ENCODE measurements at regions not wholly inside any gene's neighbourhood (a gene's known extent, or its start where the extent isn't known, plus 50 kb on each side); places are given as distances from the start of the nearest gene placed in this dataset.
A peak's percentile ranks its signal among the peaks of the same experiment; 100 is the strongest.
"Not testable (repeated sequence)": the region's sequence is repeated elsewhere in the genome, so short reads cannot be mapped to it uniquely, and the experiment has no call there.

DNA sequence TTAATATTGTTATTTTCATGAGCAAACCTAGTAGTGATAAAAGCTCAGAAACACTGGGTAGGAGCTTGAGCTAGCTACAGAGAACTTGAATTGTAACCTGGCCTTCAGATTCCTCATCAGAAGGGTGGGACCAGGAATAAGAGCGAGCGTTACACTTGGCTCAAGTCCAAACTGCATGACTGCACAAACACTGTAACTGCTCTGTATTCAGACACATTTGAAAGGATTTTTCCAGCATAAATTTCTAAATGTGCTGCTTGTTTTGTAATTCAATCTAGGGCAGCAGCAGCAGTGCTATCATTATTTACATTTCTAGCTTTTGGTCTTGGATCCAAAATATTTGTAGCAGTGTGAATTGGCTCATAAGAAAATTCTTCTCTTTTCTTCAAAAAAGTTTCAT lies 133.0 kb upstream of the TMLHE start:
- peaks cover 3% of the 10 kb centered on the region for H3K4me1 ChIP-seq (ENCODE audit: insufficient read depth, poor library complexity, severe bottlenecking)
- ATAC-seq (ENCODE audit: low read depth) (no peak), DNase-seq (ENCODE audit: low spot score) (no peak)
- no peaks in the 10 kb centered on the region for H3K36me3 ChIP-seq (ENCODE audit: low read depth)
- H3K27me3 ChIP-seq (ENCODE audit: insufficient read depth, poor library complexity, severe bottlenecking) = no peaks in the 10 kb centered on the region
- peaks cover 4% of the 10 kb centered on the region for H3K9me3 ChIP-seq (ENCODE audit: severe bottlenecking)
- no peak overlapping the region for H3K27ac ChIP-seq (ENCODE audit: poor library complexity, severe bottlenecking)
- TF ChIP-seq, protein P1, sequence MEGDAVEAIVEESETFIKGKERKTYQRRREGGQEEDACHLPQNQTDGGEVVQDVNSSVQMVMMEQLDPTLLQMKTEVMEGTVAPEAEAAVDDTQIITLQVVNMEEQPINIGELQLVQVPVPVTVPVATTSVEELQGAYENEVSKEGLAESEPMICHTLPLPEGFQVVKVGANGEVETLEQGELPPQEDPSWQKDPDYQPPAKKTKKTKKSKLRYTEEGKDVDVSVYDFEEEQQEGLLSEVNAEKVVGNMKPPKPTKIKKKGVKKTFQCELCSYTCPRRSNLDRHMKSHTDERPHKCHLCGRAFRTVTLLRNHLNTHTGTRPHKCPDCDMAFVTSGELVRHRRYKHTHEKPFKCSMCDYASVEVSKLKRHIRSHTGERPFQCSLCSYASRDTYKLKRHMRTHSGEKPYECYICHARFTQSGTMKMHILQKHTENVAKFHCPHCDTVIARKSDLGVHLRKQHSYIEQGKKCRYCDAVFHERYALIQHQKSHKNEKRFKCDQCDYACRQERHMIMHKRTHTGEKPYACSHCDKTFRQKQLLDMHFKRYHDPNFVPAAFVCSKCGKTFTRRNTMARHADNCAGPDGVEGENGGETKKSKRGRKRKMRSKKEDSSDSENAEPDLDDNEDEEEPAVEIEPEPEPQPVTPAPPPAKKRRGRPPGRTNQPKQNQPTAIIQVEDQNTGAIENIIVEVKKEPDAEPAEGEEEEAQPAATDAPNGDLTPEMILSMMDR (IDR thresholded peaks at IDR 0.05; ENCODE audit: poor library complexity, severe bottlenecking) = no peak
- no peak overlapping the region for H3K4me3 ChIP-seq (ENCODE audit: severe bottlenecking)

DNA sequence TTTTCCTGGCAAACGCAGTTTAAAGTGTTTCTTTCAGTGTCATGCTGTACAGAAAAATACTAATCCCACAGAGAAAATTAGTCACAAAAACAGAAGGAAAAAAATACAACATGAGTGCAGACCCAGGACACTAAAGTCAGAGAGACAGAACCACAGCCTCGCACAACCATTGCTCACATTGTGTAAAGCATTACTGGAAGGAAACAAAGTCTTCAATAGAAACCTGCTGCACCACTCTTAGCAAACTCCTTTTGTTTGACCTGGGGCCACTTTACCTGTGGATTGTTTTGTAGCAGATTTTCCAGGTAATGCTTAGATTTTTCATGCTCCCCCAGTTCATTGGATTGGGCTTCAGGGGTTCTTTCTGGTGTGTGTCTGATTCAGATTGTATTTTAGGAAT lies 131.8 kb upstream of the TMLHE start:
- Histone ChIP-seq H3K4me3 (ENCODE audit: severe bottlenecking) (no peak overlapping the region), H3K27me3 (ENCODE audit: insufficient read depth, poor library complexity, severe bottlenecking) (no peaks in the 10 kb centered on the region), H3K36me3 (ENCODE audit: low read depth) (no peaks in the 10 kb centered on the region), H3K4me1 (ENCODE audit: insufficient read depth, poor library complexity, severe bottlenecking) (peaks cover 3% of the 10 kb centered on the region), H3K9me3 (ENCODE audit: severe bottlenecking) (peaks cover 4% of the 10 kb centered on the region), H3K27ac (ENCODE audit: poor library complexity, severe bottlenecking) (no peak overlapping the region)
- DNase-seq (ENCODE audit: low spot score) (no peak), ATAC-seq (ENCODE audit: low read depth) (no peak)
- TF ChIP-seq, protein P1 (IDR thresholded peaks at IDR 0.05; ENCODE audit: poor library complexity, severe bottlenecking) = no peak

DNA sequence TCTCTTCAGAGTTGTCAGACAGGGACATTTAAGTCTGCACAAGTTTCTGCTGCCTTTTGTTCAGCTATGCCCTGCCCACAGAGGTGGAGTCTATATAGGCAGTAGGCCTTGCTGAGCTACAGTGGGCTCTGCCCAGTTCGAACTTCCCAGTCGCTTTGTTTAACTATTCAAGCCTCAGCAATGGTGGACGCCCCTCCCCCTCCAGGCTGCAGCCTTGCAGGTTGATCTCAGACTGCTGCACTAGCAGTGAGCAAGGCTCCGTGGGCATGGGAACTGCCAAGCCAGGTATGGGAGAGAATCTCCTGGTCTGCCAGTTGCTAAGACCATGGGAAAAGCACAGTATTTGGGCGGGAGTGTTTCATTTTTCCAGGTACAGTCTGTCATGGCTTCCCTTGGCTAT lies 115.6 kb upstream of the TMLHE start:
- peak; percentile 50 for DNase-seq (ENCODE audit: low spot score)
- not testable (repeated sequence) for H3K27me3 ChIP-seq (ENCODE audit: insufficient read depth, poor library complexity, severe bottlenecking); H3K4me1 ChIP-seq (ENCODE audit: insufficient read depth, poor library complexity, severe bottlenecking); H3K4me3 ChIP-seq (ENCODE audit: severe bottlenecking); ATAC-seq (ENCODE audit: low read depth); H3K27ac ChIP-seq (ENCODE audit: poor library complexity, severe bottlenecking); H3K9me3 ChIP-seq (ENCODE audit: severe bottlenecking); H3K36me3 ChIP-seq (ENCODE audit: low read depth)

DNA sequence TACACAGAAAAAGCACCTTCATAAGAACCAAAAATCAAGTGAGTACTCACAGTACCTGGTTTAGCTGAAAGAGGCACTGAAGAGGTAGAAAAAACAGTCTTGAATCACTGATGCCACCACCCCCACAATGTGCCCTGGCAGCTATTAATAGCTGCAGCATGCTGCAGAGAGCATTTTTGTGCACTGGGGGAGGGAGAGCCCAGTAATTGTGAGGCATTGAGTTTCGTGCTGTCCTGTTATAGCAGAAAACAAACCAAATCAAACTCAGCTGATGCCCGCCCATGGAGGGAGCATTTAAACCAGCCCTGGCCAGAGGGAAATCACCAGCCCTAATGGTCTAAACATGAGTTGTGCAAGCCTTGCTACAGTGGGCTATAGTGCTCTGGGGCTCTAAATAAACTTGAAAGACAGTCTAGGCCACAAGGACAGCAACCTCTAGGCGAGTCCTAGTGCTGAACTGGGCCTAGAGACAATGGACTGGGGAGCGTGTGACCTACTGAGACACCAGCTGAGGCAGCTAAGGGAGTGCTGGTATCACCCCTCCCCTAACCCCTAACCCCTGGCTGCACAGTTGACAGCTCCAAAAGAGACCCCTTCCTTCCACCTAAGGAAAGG lies 106.3 kb upstream of the TMLHE start:
- no peaks in the 10 kb centered on the region for H3K27me3 ChIP-seq (ENCODE audit: insufficient read depth, poor library complexity, severe bottlenecking)
- no peaks in the 10 kb centered on the region for H3K36me3 ChIP-seq (ENCODE audit: low read depth)
- no peak overlapping the region for H3K27ac ChIP-seq (ENCODE audit: poor library complexity, severe bottlenecking)
- H3K4me3 ChIP-seq (ENCODE audit: severe bottlenecking) = no peak overlapping the region
- no peak for ATAC-seq (ENCODE audit: low read depth)
- H3K9me3 ChIP-seq (ENCODE audit: severe bottlenecking) = no peaks in the 10 kb centered on the region
- TF ChIP-seq, protein P1 (IDR thresholded peaks at IDR 0.05; ENCODE audit: poor library complexity, severe bottlenecking) = no peak
- no peaks in the 10 kb centered on the region for H3K4me1 ChIP-seq (ENCODE audit: insufficient read depth, poor library complexity, severe bottlenecking)
- no peak for DNase-seq (ENCODE audit: low spot score)

DNA sequence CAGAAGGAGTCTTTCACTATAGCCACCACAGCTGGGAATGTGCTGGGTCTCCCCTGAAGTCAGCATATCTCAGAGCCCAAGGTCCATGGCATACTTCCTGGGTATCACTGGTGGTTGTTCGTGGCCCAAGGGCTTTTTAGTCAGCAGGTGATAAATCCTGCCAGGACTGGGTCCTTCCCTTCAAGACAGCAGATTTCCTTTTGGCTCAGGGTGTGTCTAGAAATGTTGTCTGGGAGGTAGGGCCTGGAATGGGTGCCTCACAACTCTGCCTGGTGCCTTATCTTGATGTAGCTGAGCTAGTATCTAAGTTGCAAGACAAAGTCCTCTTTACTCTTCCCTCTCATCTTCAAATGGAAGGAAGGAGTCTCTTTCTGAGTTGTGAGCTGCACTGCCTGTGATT lies 102.4 kb upstream of the TMLHE start:
- DNase-seq (ENCODE audit: low spot score) (no peak), ATAC-seq (ENCODE audit: low read depth) (no peak)
- H3K27ac ChIP-seq (ENCODE audit: poor library complexity, severe bottlenecking) = no peak overlapping the region
- H3K27me3 ChIP-seq (ENCODE audit: insufficient read depth, poor library complexity, severe bottlenecking) = no peaks in the 10 kb centered on the region
- H3K9me3 ChIP-seq (ENCODE audit: severe bottlenecking) = no peaks in the 10 kb centered on the region
- TF ChIP-seq, protein P1 (IDR thresholded peaks at IDR 0.05; ENCODE audit: poor library complexity, severe bottlenecking) = no peak
- H3K4me3 ChIP-seq (ENCODE audit: severe bottlenecking) = no peak overlapping the region
- no peaks in the 10 kb centered on the region for H3K36me3 ChIP-seq (ENCODE audit: low read depth)
- H3K4me1 ChIP-seq (ENCODE audit: insufficient read depth, poor library complexity, severe bottlenecking) = no peaks in the 10 kb centered on the region

All from RWPE2 (cell line).